GM12878 (cell line): ENCODE measurements at regions not wholly inside any gene's neighbourhood (a gene's known extent, or its start where the extent isn't known, plus 50 kb on each side); places are given as distances from the start of the nearest gene placed in this dataset.

Experiments used
- ATAC-seq: fragments of 200-7000 bp; cut with Tn5 transposase; 3 replicates; pipeline ENCODE4 v1.9.1; 2020; ENCODE audit warnings: mild to moderate bottlenecking, moderate library complexity
- BruUV-seq: library from RNA; stranded (reverse); fragments of 400-500 nt; replicated peaks from 2 replicates; lab custom pipeline; 2021; lab: Mats Ljungman, UMichigan
- CTCF ChIA-PET: fragments of 300-600 bp; sonication (Branson Sonifier 250); formaldehyde crosslinking; extraction: SDS; loops from one replicate; lab custom pipeline; 2021; ENCODE audit warnings: inconsistent platforms; lab: Yijun Ruan, JAX
- POLR2A ChIA-PET: fragments of 350-600 bp; formaldehyde crosslinking; extraction: SDS; loops from one replicate; lab custom pipeline; 2021; ENCODE audit warnings: inconsistent platforms; lab: Charles Lee
- RAD21 ChIA-PET: fragments of 300-600 bp; sonication (Branson Sonifier 250); formaldehyde crosslinking; loops from one replicate; lab custom pipeline; 2023; ENCODE audit warnings: antibody characterized with exemption; ENCODE audit not compliant: unreplicated experiment; lab: Charles Lee
- SMC1A ChIA-PET: fragments of 300-600 bp; sonication (Branson Sonifier 250); formaldehyde crosslinking; loops from one replicate; lab custom pipeline; 2023; ENCODE audit not compliant: unreplicated experiment, uncharacterized antibody; lab: Charles Lee
- DNase-seq: peaks from one replicate; pipeline ENCODE4 v3.0.0-alpha.2; 2011; ENCODE audit warnings: low read depth, low spot score
- FAIRE-seq: peaks from 3 replicates; lab custom pipeline; 2011; peaks lifted over from hg19 to GRCh38; lab: Jason Lieb, UNC
- H2AFZ ChIP-seq: 2 replicates; pipeline ENCODE4 v1.6.0; 2011; ENCODE audit warnings: low read depth, low read length, control low read depth; ENCODE audit not compliant: control insufficient read depth
- H3K27ac ChIP-seq: 2 replicates; pipeline ENCODE4 v1.5.1; 2011; ENCODE audit warnings: control low read depth; ENCODE audit not compliant: control insufficient read depth, insufficient read depth
- H3K27me3 ChIP-seq, 2 experiments: replicated peaks in 1 of 2; 2 replicates each; pipeline versions ENCODE4 v1.6.0 to v1.6.1; 2011; ENCODE audit warnings: low read length in 1 of 2; ENCODE audit not compliant: control insufficient read depth in 2 of 2, insufficient read depth in 2 of 2
- H3K36me3 ChIP-seq, 2 experiments: 2 replicates each; pipeline ENCODE4 v1.5.1; 2011; ENCODE audit warnings: low read length in 1 of 2; ENCODE audit not compliant: control insufficient read depth in 2 of 2, insufficient read depth in 2 of 2
- H3K4me1 ChIP-seq: 2 replicates; pipeline ENCODE4 v1.6.1; 2011; ENCODE audit warnings: mild to moderate bottlenecking, low read length, moderate library complexity, mixed read lengths; ENCODE audit not compliant: control insufficient read depth, insufficient read depth
- H3K4me2 ChIP-seq: 2 replicates; pipeline ENCODE4 v1.6.0; 2011; ENCODE audit warnings: control low read depth; ENCODE audit not compliant: control insufficient read depth, insufficient read depth
- H3K4me3 ChIP-seq: fragments of 200-600 bp; sonication (generic); 2 replicates; pipeline ENCODE4 v1.5.1; 2016
- H3K79me2 ChIP-seq: 2 replicates; pipeline ENCODE4 v1.6.0; 2011; ENCODE audit warnings: low read length; ENCODE audit not compliant: control insufficient read depth, insufficient read depth
- H3K9ac ChIP-seq: 2 replicates; pipeline ENCODE4 v1.8.0; 2011; ENCODE audit warnings: low read length, control low read depth, mixed read lengths; ENCODE audit not compliant: control insufficient read depth, insufficient read depth
- H3K9me3 ChIP-seq: replicated peaks from 3 replicates; pipeline ENCODE4 v1.5.1; 2011; ENCODE audit warnings: mild to moderate bottlenecking, low read length; ENCODE audit not compliant: control insufficient read depth, insufficient read depth
- H4K20me1 ChIP-seq: 2 replicates; pipeline ENCODE4 v1.6.0; 2011; ENCODE audit not compliant: control insufficient read depth, insufficient read depth
- CEBPB ChIP-seq, 2 experiments: fragments of 150-350 bp in 1 of 2; IDR thresholded peaks; 2 replicates each; pipeline ENCODE4 v1.6.1; 2012 to 2014; ENCODE audit warnings: low read depth in 2 of 2, low read length in 2 of 2, borderline replicate concordance in 1 of 2, inconsistent platforms in 1 of 2
- MEF2A ChIP-seq: IDR thresholded peaks from 2 replicates; pipeline ENCODE4 v1.6.1; 2011; ENCODE audit warnings: low read depth, mild to moderate bottlenecking, low read length, moderate library complexity; ENCODE audit not compliant: insufficient read depth
- MTA2 ChIP-seq: fragments of 450-650 bp; IDR thresholded peaks from 2 replicates; pipeline ENCODE4 v1.6.1; 2016; ENCODE audit warnings: low read depth, mild to moderate bottlenecking, moderate library complexity
- PBX3 ChIP-seq: IDR thresholded peaks from 2 replicates; pipeline ENCODE4 v1.6.1; 2011; ENCODE audit warnings: mild to moderate bottlenecking, low read depth, low read length, moderate library complexity; ENCODE audit not compliant: insufficient replicate concordance
- POLR2A ChIP-seq: IDR thresholded peaks from 2 replicates; pipeline ENCODE4 v1.6.1; 2011; ENCODE audit warnings: low read depth, mild to moderate bottlenecking, low read length
- POU2F2 ChIP-seq: IDR thresholded peaks from 3 replicates; pipeline ENCODE4 v1.6.1; 2011; ENCODE audit warnings: low read depth, mild to moderate bottlenecking, low read length, borderline replicate concordance
- SMARCA5 ChIP-seq: fragments of 450-650 bp; IDR thresholded peaks from 2 replicates; pipeline ENCODE4 v1.6.1; 2017; ENCODE audit warnings: mild to moderate bottlenecking
- SREBF1 ChIP-seq: IDR thresholded peaks from 2 replicates; pipeline ENCODE4 v1.6.1; 2012; ENCODE audit warnings: mild to moderate bottlenecking, low read length
- STAT1 ChIP-seq: fragments of 450-650 bp; conservative IDR thresholded peaks from 2 replicates; pipeline ENCODE4 v1.6.1; 2014; ENCODE audit warnings: antibody characterized with exemption, mild to moderate bottlenecking
- TCF3 ChIP-seq: IDR thresholded peaks from 2 replicates; pipeline ENCODE4 v1.6.1; 2012; ENCODE audit warnings: low read depth, mild to moderate bottlenecking, low read length, borderline replicate concordance; ENCODE audit not compliant: insufficient read depth
- ZBTB33 ChIP-seq: fragments of 450-650 bp; IDR thresholded peaks from 2 replicates; pipeline ENCODE4 v1.6.1; 2017; ENCODE audit warnings: mild to moderate bottlenecking
- WGBS: methylation state at CpG from one replicate; pipeline ENCODE4 v1.1.6; 2016; ENCODE audit warnings: low lambda C conversion rate; ENCODE audit not compliant: insufficient replicate concordance, insufficient coverage; ENCODE audit errors: missing lambda C conversion rate; 5-methylcytosine and 5-hydroxymethylcytosine counted together
- in situ Hi-C: fragments of 300-500 bp; cut with MboI; formaldehyde crosslinking; loops from 9 replicates; pipeline ENCODE4 v1.14.3; 2018; ENCODE audit warnings: mixed read lengths
- intact Hi-C: fragments of 100-400 bp; cut with micrococcal nuclease; formaldehyde crosslinking; loops from one replicate; pipeline ENCODE4 v1.14.2; 2022; ENCODE audit not compliant: unreplicated experiment

GRCh38 chr10:30778769-30779168 is 149.2 kb upstream of the LYZL2 start:
- no peaks in the 10 kb centered on the region for H3K9me3 ChIP-seq
- BruUV-seq: no TSS peak
- intact Hi-C loops (no loop called here), in situ Hi-C loops (no loop called here)
- DNase-seq (no peak), ATAC-seq (no peak), FAIRE-seq (no peak)
- POLR2A ChIA-PET: no interaction called here
- no peak overlapping the region for H2AFZ ChIP-seq
- no peaks in the 10 kb centered on the region; a peak in 1 of 4 replicates for H3K27me3 ChIP-seq
- H3K27ac ChIP-seq: no peak overlapping the region
- no peaks in the 10 kb centered on the region for H3K79me2 ChIP-seq
- CTCF ChIA-PET: no interaction called here
- TF ChIP-seq TCF3: no peak
- H4K20me1 ChIP-seq: no peaks in the 10 kb centered on the region
- peaks cover 14% of the 10 kb centered on the region for H3K4me1 ChIP-seq
- no peaks in the 10 kb centered on the region for H3K36me3 ChIP-seq
- no peak overlapping the region for H3K4me3 ChIP-seq
- 0% methylated on average over 1 of the region's 1 CpG for WGBS
- no peak overlapping the region for H3K4me2 ChIP-seq
- no peak overlapping the region for H3K9ac ChIP-seq
- SMC1A ChIA-PET: no interaction called here
- RAD21 ChIA-PET: no interaction called here

GRCh38 chr10:30775779-30776591 is 146.4 kb upstream of the LYZL2 start:
- Histone ChIP-seq H3K4me1 (no peaks in the 10 kb centered on the region), H3K79me2 (no peaks in the 10 kb centered on the region), H3K9me3 (no peaks in the 10 kb centered on the region; the same call in 2 of the 3 replicates), H3K36me3 (no peaks in the 10 kb centered on the region), H3K9ac (no peak overlapping the region), H3K27me3 (no peaks in the 10 kb centered on the region; a peak in 1 of 4 replicates), H4K20me1 (no peaks in the 10 kb centered on the region), H3K27ac (no peak overlapping the region), H2AFZ (no peak overlapping the region), H3K4me3 (no peak overlapping the region), H3K4me2 (no peak overlapping the region)
- no TSS peak for BruUV-seq
- no peak for DNase-seq
- ChIA-PET POLR2A (no interaction called here), SMC1A (no interaction called here), RAD21 (interaction anchor here (1.0 kb wide), 1 partner anchor 89 kb away, joined by 3 read pairs; no protein-coding TSS in a partner anchor), CTCF (no interaction called here)
- intact Hi-C loops (no loop called here), in situ Hi-C loops (no loop called here)
- no peak for TF ChIP-seq MTA2
- no peak for TF ChIP-seq SREBF1
- no peak for TF ChIP-seq ZBTB33
- no peak for TF ChIP-seq PBX3
- TF ChIP-seq STAT1: no peak
- TF ChIP-seq MEF2A: no peak
- TF ChIP-seq POU2F2: no peak
- TF ChIP-seq CEBPB (IDR thresholded peaks at IDR 0.05; ENCODE audit: borderline replicate concordance in 1 of 2, low read depth in 2 of 2, low read length in 2 of 2): no peak
- TF ChIP-seq SMARCA5: no peak
- TF ChIP-seq POLR2A: no peak
- no peak for ATAC-seq
- WGBS: 63% methylated on average over 10 of the region's 10 CpGs
- FAIRE-seq: no peak
